GM13977 (cell line): ENCODE measurements at regions not wholly inside any gene's neighbourhood (a gene's known extent, or its start where the extent isn't known, plus 50 kb on each side); places are given as distances from the start of the nearest gene placed in this dataset.

Experiments used
- DNase-seq: peaks from one replicate; pipeline ENCODE4 v3.0.0; 2012; ENCODE audit warnings: low spot score
- CTCF ChIP-seq: IDR thresholded peaks from 2 replicates; pipeline ENCODE4 v1.5.1; 2012; ENCODE audit warnings: mild to moderate bottlenecking, control low read depth; ENCODE audit not compliant: insufficient read depth; ENCODE audit errors: extremely low read depth, missing control alignments
- in situ Hi-C: fragments of 300-500 bp; cut with MboI; formaldehyde crosslinking; loops from one replicate; pipeline ENCODE4 v1.12.0; 2022; ENCODE audit warnings: low sequenced_read_pairs, low pct_unique_long_range_greater_than_20kb, mixed read lengths, inconsistent platforms; ENCODE audit not compliant: unreplicated experiment

- no peak for TF ChIP-seq CTCF
- in situ Hi-C loops = no loop called here
- no peak for DNase-seq
These were observed 344.1 kb downstream of the UQCRFS1 start for GRCh38 chr19:28868836-28869235.

GRCh38 chr19:28867978-28868377 lies 345.0 kb downstream of the UQCRFS1 start:
- in situ Hi-C loops = no loop called here
- TF ChIP-seq CTCF = no peak

GRCh38 chr19:28864577-28865042 lies 348.3 kb downstream of the UQCRFS1 start:
- no peak for DNase-seq
- no peak for TF ChIP-seq CTCF
- in situ Hi-C loops = no loop called here

More at GRCh38 chr19:28867978-28868377, 345.0 kb downstream of the UQCRFS1 start:
- no peak for DNase-seq

- TF ChIP-seq CTCF = no peak
- DNase-seq = no peak
- in situ Hi-C loops = no loop called here
These were observed 348.9 kb downstream of the UQCRFS1 start for GRCh38 chr19:28864024-28864503.

- no peak for TF ChIP-seq CTCF
- in situ Hi-C loops = no loop called here
- DNase-seq = no peak
These were observed 350.7 kb downstream of the UQCRFS1 start for GRCh38 chr19:28862238-28862637.

GRCh38 chr19:28859811-28860210 lies 353.1 kb downstream of the UQCRFS1 start:
- in situ Hi-C loops = no loop called here
- DNase-seq = no peak
- no peak for TF ChIP-seq CTCF

- no peak for TF ChIP-seq CTCF
- in situ Hi-C loops = no loop called here
- DNase-seq = no peak
These were observed 354.0 kb downstream of the UQCRFS1 start for GRCh38 chr19:28858933-28859332.
